Right lobe of liver (tissue), 4 donors: ENCODE measurements at regions not wholly inside any gene's neighbourhood (a gene's known extent, or its start where the extent isn't known, plus 50 kb on each side); places are given as distances from the start of the nearest gene placed in this dataset.

ENCODE experiments used
- CTCF ChIP-seq, 4 donors: fragments of 200-600 bp in 3 of 4; fragments of 450-650 bp in 1 of 4; IDR thresholded peaks; one replicate each; pipeline versions ENCODE4 v1.5.1 to v1.8.0; 2016 to 2022; ENCODE audit warnings: antibody characterized with exemption in 4 of 4, mild to moderate bottlenecking in 2 of 4
- POLR2A ChIP-seq: fragments of 450-650 bp; IDR thresholded peaks from one replicate; pipeline ENCODE4 v1.6.1; 2017; ENCODE audit warnings: antibody characterized with exemption, mild to moderate bottlenecking
- donor health status: DM: no; HTN: no; CAD: no.
- donor health status: DM: no; HTN: no; CAD: no.
- donor health status: DM: no; HTN: yes; CAD: no.

- no peak for TF ChIP-seq CTCF (IDR thresholded peaks at IDR 0.05)
- TF ChIP-seq POLR2A: no peak
Measured at GRCh38 chr1:36590264-36590663, 107.6 kb upstream of the CSF3R start.
